ENCODE measurements at regions not wholly inside any gene's neighbourhood (a gene's known extent, or its start where the extent isn't known, plus 50 kb on each side); places are given as distances from the start of the nearest gene placed in this dataset.

GRCh38 chr22:49368976-49369725, 458.5 kb downstream of the BRD1 start:
- no peaks in the 10 kb centered on the region for H4K20me1 ChIP-seq (ENCODE audit: insufficient read depth)
- H3K9me2 ChIP-seq (ENCODE audit: insufficient read depth): no peaks in the 10 kb centered on the region
- no peak overlapping the region for H2AFZ ChIP-seq (ENCODE audit: low read depth, low read length, poor library complexity, severe bottlenecking)
- peak overlapping the region; percentile 59 for H3K9ac ChIP-seq (ENCODE audit: low read length)
- peak overlapping the region; percentile 87 for H3K4me2 ChIP-seq (ENCODE audit: low read length)
- no peaks in the 10 kb centered on the region for H3K79me2 ChIP-seq (ENCODE audit: insufficient read depth, low read length)
- ChIA-PET CTCF (no interaction called here), RAD21 (ENCODE audit: low non-redundant PET in 1 of 2, low total read pairs in 2 of 2, uncharacterized antibody in 2 of 2, unreplicated experiment in 2 of 2) (no interaction called here), POLR2A (interaction anchor here (0.6 kb wide), 1 partner anchor 10 kb away, joined by 3 read pairs; no protein-coding TSS in a partner anchor)
- ATAC-seq: peak; percentile 62
- intact Hi-C loops (cut with micrococcal nuclease): no loop called here
- peak; percentile 28 for TF ChIP-seq POLR2A (IDR thresholded peaks at IDR 0.05; ENCODE audit: borderline replicate concordance, extremely low read depth, insufficient read depth, insufficient read length)
- no peak for TF ChIP-seq YY1 (IDR thresholded peaks at IDR 0.05; ENCODE audit: extremely low read depth, insufficient replicate concordance, low read depth, low read length)
- TF ChIP-seq ZFX (IDR thresholded peaks at IDR 0.05): no peak
- TF ChIP-seq POLR2AphosphoS5 (IDR thresholded peaks at IDR 0.05; ENCODE audit: low read depth, low read length): peak; percentile 74
- peak; percentile 57; the same call in 1 of the 2 replicates for TF ChIP-seq EGR1 (IDR thresholded peaks at IDR 0.05; ENCODE audit: low read depth)
- DNase-seq (ENCODE audit: low read depth, low spot score): no peak
- H3K36me3 ChIP-seq (ENCODE audit: control insufficient read depth in 1 of 2, insufficient read depth in 2 of 2, low read length in 2 of 2): no peaks in the 10 kb centered on the region
- no peaks in the 10 kb centered on the region for H3K27me3 ChIP-seq (ENCODE audit: insufficient read depth, low read length)
- peaks cover 23 to 40% of the 10 kb centered on the region in 2 experiments for H3K4me1 ChIP-seq (ENCODE audit: control insufficient read depth in 1 of 2, insufficient read depth in 2 of 2, low read length in 2 of 2)
- no peaks in the 10 kb centered on the region for H3K9me3 ChIP-seq (ENCODE audit: control insufficient read depth in 1 of 2, insufficient read depth in 1 of 2, low read depth in 1 of 2, low read length in 2 of 2)
- H3K27ac ChIP-seq (ENCODE audit: low read depth, low read length): peak overlapping the region; percentile 34; the same call in 1 of the 2 replicates
- H3K4me3 ChIP-seq (replicated peaks in 1 of 2; ENCODE audit: low read depth in 1 of 2, low read length in 2 of 2): peak overlapping the region; percentile 44 to 63
- BruUV-seq (replicated peaks): no TSS peak

GRCh38 chr22:49368221-49368975, 459.3 kb downstream of the BRD1 start:
- DNase-seq (ENCODE audit: low read depth, low spot score): no peak
- no peaks in the 10 kb centered on the region for H3K9me3 ChIP-seq (ENCODE audit: control insufficient read depth in 1 of 2, insufficient read depth in 1 of 2, low read depth in 1 of 2, low read length in 2 of 2)
- H3K36me3 ChIP-seq (ENCODE audit: control insufficient read depth in 1 of 2, insufficient read depth in 2 of 2, low read length in 2 of 2): no peaks in the 10 kb centered on the region
- RAD21 ChIA-PET (ENCODE audit: low non-redundant PET in 1 of 2, low total read pairs in 2 of 2, uncharacterized antibody in 2 of 2, unreplicated experiment in 2 of 2): no interaction called here
- CTCF ChIA-PET: no interaction called here
- peak overlapping the region; percentile 34; the same call in 1 of the 2 replicates for H3K27ac ChIP-seq (ENCODE audit: low read depth, low read length)
- intact Hi-C loops (cut with micrococcal nuclease): no loop called here
- H3K79me2 ChIP-seq (ENCODE audit: insufficient read depth, low read length): no peaks in the 10 kb centered on the region
- no peaks in the 10 kb centered on the region for H4K20me1 ChIP-seq (ENCODE audit: insufficient read depth)
- peaks cover 21 to 37% of the 10 kb centered on the region in 2 experiments for H3K4me1 ChIP-seq (ENCODE audit: control insufficient read depth in 1 of 2, insufficient read depth in 2 of 2, low read length in 2 of 2)
- no TSS peak for BruUV-seq (replicated peaks)
- peak overlapping the region; percentile 59 for H3K9ac ChIP-seq (ENCODE audit: low read length)
- POLR2A ChIA-PET: no interaction called here
- ATAC-seq: peak; percentile 4
- H3K27me3 ChIP-seq (ENCODE audit: insufficient read depth, low read length): no peaks in the 10 kb centered on the region
- H2AFZ ChIP-seq (ENCODE audit: low read depth, low read length, poor library complexity, severe bottlenecking): no peak overlapping the region
- no peaks in the 10 kb centered on the region for H3K9me2 ChIP-seq (ENCODE audit: insufficient read depth)
- peak overlapping the region; percentile 87 for H3K4me2 ChIP-seq (ENCODE audit: low read length)
- peak overlapping the region; percentile 44 to 63 for H3K4me3 ChIP-seq (replicated peaks in 1 of 2; ENCODE audit: low read depth in 1 of 2, low read length in 2 of 2)
- TF ChIP-seq CTCF (IDR thresholded peaks at IDR 0.05 in 2 of 3, conservative IDR thresholded peaks at IDR 0.05 in 1 of 3; ENCODE audit: borderline replicate concordance in 1 of 3, insufficient read depth in 1 of 3, low read depth in 2 of 3, low read length in 2 of 3) (no peak), JUND (IDR thresholded peaks at IDR 0.05) (no peak), REST (IDR thresholded peaks at IDR 0.05; ENCODE audit: low read depth) (no peak), CBX3 (IDR thresholded peaks at IDR 0.05; ENCODE audit: low read depth) (no peak), EZH2 (IDR thresholded peaks at IDR 0.05) (no peak), ATF3 (IDR thresholded peaks at IDR 0.05) (no peak), SIN3A (IDR thresholded peaks at IDR 0.05; ENCODE audit: low read depth) (no peak), SRF (IDR thresholded peaks at IDR 0.05; ENCODE audit: low read depth) (no peak), RAD21 (IDR thresholded peaks at IDR 0.05; ENCODE audit: low read depth) (no peak), EGR1 (IDR thresholded peaks at IDR 0.05; ENCODE audit: low read depth) (no peak)
